CD14-positive monocyte (primary cell): ENCODE measurements at regions not wholly inside any gene's neighbourhood (a gene's known extent, or its start where the extent isn't known, plus 50 kb on each side); places are given as distances from the start of the nearest gene placed in this dataset.

Experiments used
- DNase-seq, 3 donors: peaks; one replicate each; pipeline ENCODE4 v3.0.0-alpha.2; 2011 to 2022
- H2AFZ ChIP-seq: 2 replicates; pipeline ENCODE4 v1.6.0; 2012; ENCODE audit warnings: mild to moderate bottlenecking, low read depth, low read length, inconsistent platforms; ENCODE audit not compliant: insufficient read depth, poor library complexity, severe bottlenecking
- H3K27ac ChIP-seq, 2 donors: 1 replicate in 1 of 2; 2 replicates in 1 of 2; pipeline ENCODE4 v1.5.1; 2012 to 2013; ENCODE audit warnings: low read length in 2 of 2, control low read depth in 1 of 2, inconsistent platforms in 1 of 2, low read depth in 1 of 2, mild to moderate bottlenecking in 1 of 2
- H3K27me3 ChIP-seq, 2 donors: one replicate each; pipeline versions ENCODE4 v1.6.0 to v1.6.1; 2011 to 2013; ENCODE audit warnings: low read length in 2 of 2; ENCODE audit not compliant: control insufficient read depth in 2 of 2, insufficient read depth in 2 of 2
- H3K36me3 ChIP-seq, 2 donors: replicated peaks in 1 of 2; 1 replicate in 1 of 2; 2 replicates in 1 of 2; pipeline versions ENCODE4 v1.5.1 to v1.6.1; 2012 to 2013; ENCODE audit warnings: low read length in 2 of 2, control low read depth in 1 of 2, inconsistent platforms in 1 of 2, mild to moderate bottlenecking in 1 of 2; ENCODE audit not compliant: insufficient read depth in 2 of 2, control insufficient read depth in 1 of 2
- H3K4me1 ChIP-seq, 2 donors: 1 replicate in 1 of 2; 2 replicates in 1 of 2; pipeline versions ENCODE4 v1.5.1 to v1.6.1; 2012 to 2013; ENCODE audit warnings: low read length in 2 of 2, control low read depth in 1 of 2, inconsistent platforms in 1 of 2, mild to moderate bottlenecking in 1 of 2, moderate library complexity in 1 of 2; ENCODE audit not compliant: insufficient read depth in 2 of 2, control insufficient read depth in 1 of 2
- H3K4me2 ChIP-seq: replicated peaks from 2 replicates; pipeline ENCODE3; 2012; ENCODE audit warnings: low read length, moderate library complexity, mild to moderate bottlenecking; ENCODE audit not compliant: poor library complexity, severe bottlenecking; ENCODE audit errors: extremely low read depth
- H3K4me3 ChIP-seq, 3 experiments: fragments of 200-600 bp in 1 of 3; sonication (generic) in 1 of 3; replicated peaks in 1 of 3; 1 replicate in 2 of 3; 2 replicates in 1 of 3; pipeline ENCODE4 v1.5.1; 2011 to 2013; ENCODE audit warnings: low read length in 3 of 3, mild to moderate bottlenecking in 3 of 3, control low read depth in 2 of 3, low read depth in 2 of 3, inconsistent platforms in 1 of 3, moderate library complexity in 1 of 3
- H3K79me2 ChIP-seq: 2 replicates; pipeline ENCODE4 v1.6.0; 2012; ENCODE audit warnings: mild to moderate bottlenecking, control low read depth, inconsistent platforms, low read length, moderate library complexity; ENCODE audit not compliant: insufficient read depth
- H3K9ac ChIP-seq: 2 replicates; pipeline ENCODE4 v1.6.0; 2017; ENCODE audit warnings: low read length, mild to moderate bottlenecking; ENCODE audit not compliant: insufficient read depth, poor library complexity, severe bottlenecking
- H3K9me3 ChIP-seq, 2 donors: replicated peaks in 1 of 2; 1 replicate in 1 of 2; 2 replicates in 1 of 2; pipeline versions ENCODE4 v1.5.1 to v1.6.1; 2012 to 2013; ENCODE audit warnings: low read length in 2 of 2, control low read depth in 1 of 2; ENCODE audit not compliant: control insufficient read depth in 1 of 2, insufficient read depth in 1 of 2
- H4K20me1 ChIP-seq: 2 replicates; pipeline ENCODE4 v1.6.0; 2012; ENCODE audit warnings: mild to moderate bottlenecking, low read length, control low read depth, moderate library complexity; ENCODE audit not compliant: insufficient read depth
- H3K27ac Mint-ChIP-seq, 7 donors: one replicate each; pipeline ENCODE4 v1.8.0; 2020; ENCODE audit warnings: mild to moderate bottlenecking in 7 of 7, mixed read lengths in 7 of 7, moderate library complexity in 6 of 7, inconsistent platforms in 2 of 7
- H3K27me3 Mint-ChIP-seq, 3 donors: one replicate each; pipeline ENCODE4 v1.8.0; 2021 to 2022; ENCODE audit warnings: low read depth in 3 of 3, mild to moderate bottlenecking in 3 of 3, mixed read lengths in 3 of 3, moderate library complexity in 3 of 3, inconsistent platforms in 1 of 3
- H3K36me3 Mint-ChIP-seq, 2 donors: one replicate each; pipeline ENCODE4 v1.8.0; 2020; ENCODE audit warnings: mixed read lengths in 2 of 2, inconsistent platforms in 1 of 2, mild to moderate bottlenecking in 1 of 2
- H3K4me1 Mint-ChIP-seq: one replicate; pipeline ENCODE4 v1.8.0; 2020; ENCODE audit warnings: mild to moderate bottlenecking, mixed read lengths
- H3K4me3 Mint-ChIP-seq, 2 donors: one replicate each; pipeline ENCODE4 v1.8.0; 2020; ENCODE audit warnings: mild to moderate bottlenecking in 2 of 2, mixed read lengths in 2 of 2, moderate library complexity in 1 of 2
- H3K9me3 Mint-ChIP-seq, 7 donors: one replicate each; pipeline ENCODE4 v1.8.0; 2020 to 2022; ENCODE audit warnings: mixed read lengths in 7 of 7, mild to moderate bottlenecking in 6 of 7, moderate library complexity in 6 of 7, inconsistent platforms in 2 of 7
- WGBS: methylation state at CpG from one replicate; pipeline ENCODE4 v1.1.5; 2013; ENCODE audit warnings: missing lambda C conversion rate; ENCODE audit not compliant: insufficient coverage; 5-methylcytosine and 5-hydroxymethylcytosine counted together
- intact Hi-C, 2 donors: fragments of 100-400 bp; cut with micrococcal nuclease; formaldehyde crosslinking; loops; one replicate each; pipeline versions ENCODE4 v1.15.0 to v1.15.1; 2023
- TF ChIP-seq, protein P1 (sequence below): fragments of 200-600 bp; IDR thresholded peaks from one replicate; pipeline ENCODE4 v1.8.0; 2022; ENCODE audit warnings: antibody characterized with exemption, mild to moderate bottlenecking

DNA sequence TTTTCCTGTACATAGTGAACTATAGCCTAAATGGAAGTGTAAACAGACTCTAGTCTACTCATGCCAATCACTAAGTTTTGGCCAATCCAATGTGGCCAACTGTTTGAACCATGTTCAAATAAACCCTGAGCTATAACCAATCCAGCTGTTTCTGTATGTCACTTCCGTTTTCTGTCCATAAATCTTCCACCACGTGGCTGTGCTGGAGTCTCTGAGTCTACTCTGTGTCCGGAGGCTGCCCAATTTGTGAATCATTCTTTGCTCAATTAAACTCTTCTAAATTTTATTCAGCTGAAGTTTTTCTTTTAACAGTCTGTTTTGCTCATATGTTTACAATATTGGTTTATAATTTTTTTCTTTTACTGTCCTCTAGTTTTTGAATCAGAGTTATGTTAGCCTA is 112.3 kb upstream of the BANK1 start:
- WGBS, result no CpG with 5 or more reads among the region's 3 CpGs
- no peaks in the 10 kb centered on the region for H3K36me3 ChIP-seq
- no peak for DNase-seq
- no peak overlapping the region for H2AFZ ChIP-seq
- no peak overlapping the region for H3K4me3 ChIP-seq
- intact Hi-C loops, result no loop called here
- H3K36me3 Mint-ChIP-seq, result no peaks in the 10 kb centered on the region
- peaks cover 0 to 17% (median 4%) of the 10 kb centered on the region in 7 donors for H3K9me3 Mint-ChIP-seq
- H3K27me3 ChIP-seq, result no peaks in the 10 kb centered on the region
- H3K9ac ChIP-seq, result no peak overlapping the region
- no peak overlapping the region for H3K27ac Mint-ChIP-seq
- H3K27ac ChIP-seq, result no peak overlapping the region
- H4K20me1 ChIP-seq, result no peaks in the 10 kb centered on the region
- H3K27me3 Mint-ChIP-seq, result no peaks in the 10 kb centered on the region
- TF ChIP-seq, protein P1, sequence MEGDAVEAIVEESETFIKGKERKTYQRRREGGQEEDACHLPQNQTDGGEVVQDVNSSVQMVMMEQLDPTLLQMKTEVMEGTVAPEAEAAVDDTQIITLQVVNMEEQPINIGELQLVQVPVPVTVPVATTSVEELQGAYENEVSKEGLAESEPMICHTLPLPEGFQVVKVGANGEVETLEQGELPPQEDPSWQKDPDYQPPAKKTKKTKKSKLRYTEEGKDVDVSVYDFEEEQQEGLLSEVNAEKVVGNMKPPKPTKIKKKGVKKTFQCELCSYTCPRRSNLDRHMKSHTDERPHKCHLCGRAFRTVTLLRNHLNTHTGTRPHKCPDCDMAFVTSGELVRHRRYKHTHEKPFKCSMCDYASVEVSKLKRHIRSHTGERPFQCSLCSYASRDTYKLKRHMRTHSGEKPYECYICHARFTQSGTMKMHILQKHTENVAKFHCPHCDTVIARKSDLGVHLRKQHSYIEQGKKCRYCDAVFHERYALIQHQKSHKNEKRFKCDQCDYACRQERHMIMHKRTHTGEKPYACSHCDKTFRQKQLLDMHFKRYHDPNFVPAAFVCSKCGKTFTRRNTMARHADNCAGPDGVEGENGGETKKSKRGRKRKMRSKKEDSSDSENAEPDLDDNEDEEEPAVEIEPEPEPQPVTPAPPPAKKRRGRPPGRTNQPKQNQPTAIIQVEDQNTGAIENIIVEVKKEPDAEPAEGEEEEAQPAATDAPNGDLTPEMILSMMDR, result no peak
- no peaks in the 10 kb centered on the region for H3K4me1 Mint-ChIP-seq
- H3K4me1 ChIP-seq, result no peaks in the 10 kb centered on the region
- H3K79me2 ChIP-seq, result no peaks in the 10 kb centered on the region
- H3K4me2 ChIP-seq, result no peak overlapping the region
- H3K9me3 ChIP-seq, result no peaks in the 10 kb centered on the region
- no peak overlapping the region for H3K4me3 Mint-ChIP-seq

DNA sequence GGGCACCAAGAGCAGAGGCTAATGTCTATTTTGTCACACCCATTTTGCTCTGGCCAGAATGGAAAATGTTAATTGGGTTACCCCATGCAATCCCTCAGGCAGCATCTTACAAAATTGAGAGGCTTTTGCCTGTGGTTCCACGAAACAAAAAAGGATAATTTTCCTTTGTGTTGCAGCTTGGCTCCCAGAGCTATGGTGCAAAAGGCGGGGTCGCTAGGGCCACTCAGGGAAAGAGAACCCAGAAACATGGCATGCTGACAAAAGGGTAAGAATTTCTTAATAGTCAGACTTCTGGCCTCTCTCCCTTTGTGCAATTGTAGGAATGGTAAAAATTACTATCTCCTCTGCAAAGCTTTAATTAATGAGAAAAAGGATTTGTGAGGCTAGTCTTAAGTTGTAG is 119.6 kb upstream of the BANK1 start:
- H3K4me2 ChIP-seq, result no peak overlapping the region
- Mint-ChIP-seq H3K27me3 (peaks cover 0 to 1% (median 0%) of the 10 kb centered on the region in 3 donors), H3K36me3 (no peaks in the 10 kb centered on the region), H3K9me3 (peaks cover 4 to 31% (median 10%) of the 10 kb centered on the region in 7 donors), H3K4me1 (no peaks in the 10 kb centered on the region), H3K27ac (no peak overlapping the region), H3K4me3 (no peak overlapping the region)
- no peaks in the 10 kb centered on the region for H3K36me3 ChIP-seq
- no peak overlapping the region for H3K4me3 ChIP-seq
- 96% methylated on average over 3 of the region's 3 CpGs for WGBS
- TF ChIP-seq, protein P1, result no peak
- no peaks in the 10 kb centered on the region for H4K20me1 ChIP-seq
- intact Hi-C loops, result no loop called here
- H3K27me3 ChIP-seq, result no peaks in the 10 kb centered on the region
- no peak overlapping the region for H3K27ac ChIP-seq
- no peak for DNase-seq
- no peaks in the 10 kb centered on the region for H3K79me2 ChIP-seq
- H3K4me1 ChIP-seq, result no peaks in the 10 kb centered on the region
- peaks cover 0 to 4% of the 10 kb centered on the region in 2 donors for H3K9me3 ChIP-seq
- H3K9ac ChIP-seq, result no peak overlapping the region
- no peak overlapping the region for H2AFZ ChIP-seq
